Heart left ventricle (tissue), 16 donors: ENCODE measurements at regions not wholly inside any gene's neighbourhood (a gene's known extent, or its start where the extent isn't known, plus 50 kb on each side); places are given as distances from the start of the nearest gene placed in this dataset.
A peak's percentile ranks its signal among the peaks of the same experiment; 100 is the strongest.

Source experiments
- ATAC-seq, 4 donors: fragments of 200-7000 bp; cut with Tn5 transposase; one replicate each; pipeline ENCODE4 v1.9.1; 2020 to 2022; ENCODE audit warnings: moderate library complexity in 4 of 4, mild to moderate bottlenecking in 3 of 4, moderate number of reproducible peaks in 1 of 4
- DNase-seq, 5 donors: peaks; one replicate each; pipeline ENCODE4 v3.0.0-alpha.2; 2020
- H3K27ac ChIP-seq, 12 donors: fragments of 200-600 bp; sonication (generic) in 4 of 12; one replicate each; pipeline versions ENCODE4 v1.5.0 to v1.8.0; 2016 to 2022; ENCODE audit warnings: mild to moderate bottlenecking in 2 of 12
- H3K27me3 ChIP-seq, 9 donors: fragments of 200-600 bp; sonication (generic) in 2 of 9; one replicate each; pipeline versions ENCODE4 v1.5.1 to v1.8.0; 2016 to 2022; ENCODE audit warnings: mild to moderate bottlenecking in 3 of 9
- H3K36me3 ChIP-seq, 9 donors: fragments of 200-600 bp; sonication (generic) in 2 of 9; one replicate each; pipeline versions ENCODE4 v1.5.0 to v1.8.0; 2018 to 2022; ENCODE audit warnings: mild to moderate bottlenecking in 2 of 9
- H3K4me1 ChIP-seq, 12 donors: fragments of 200-600 bp; sonication (generic) in 4 of 12; one replicate each; pipeline versions ENCODE4 v1.5.0 to v1.8.0; 2016 to 2022; ENCODE audit warnings: mild to moderate bottlenecking in 3 of 12
- H3K4me3 ChIP-seq, 12 donors: fragments of 200-600 bp; sonication (generic) in 4 of 12; one replicate each; pipeline versions ENCODE4 v1.5.0 to v1.8.0; 2017 to 2022; ENCODE audit warnings: mild to moderate bottlenecking in 9 of 12, moderate library complexity in 4 of 12
- H3K9me3 ChIP-seq, 12 donors: fragments of 200-600 bp; sonication (generic) in 4 of 12; one replicate each; pipeline versions ENCODE4 v1.5.0 to v1.8.0; 2016 to 2022; ENCODE audit warnings: mild to moderate bottlenecking in 1 of 12
- CTCF ChIP-seq, 12 donors: fragments of 200-600 bp; sonication (generic) in 4 of 12; IDR thresholded peaks; one replicate each; pipeline versions ENCODE4 v1.5.0 to v1.8.0; 2018 to 2022; ENCODE audit warnings: antibody characterized with exemption in 12 of 12, mild to moderate bottlenecking in 5 of 12
- POLR2A ChIP-seq, 2 donors: fragments of 450-650 bp; IDR thresholded peaks; one replicate each; pipeline ENCODE4 v1.6.1; 2017; ENCODE audit warnings: antibody characterized with exemption in 2 of 2, mild to moderate bottlenecking in 2 of 2, moderate library complexity in 2 of 2
- WGBS, 4 donors: extraction: QIAGEN DNeasy Blood & Tissue Kit in 2 of 4; methylation state at CpG; one replicate each; pipeline versions ENCODE4 v1.1.5 to v1.1.7; 2013 to 2018; 5-methylcytosine and 5-hydroxymethylcytosine counted together
- intact Hi-C, 10 donors: fragments of 100-400 bp; cut with DNase I; formaldehyde crosslinking; loops; one replicate each; pipeline versions ENCODE4 v1.11.1 to v1.14.2; 2022
- donor health status: ischemic (EF 13 %, LVEDD 7.1; RV severe dilation, severe dysfunction).
- donor health status: healthy with polysubstance abuse.
- donor health status: DM: no; HTN: yes; CAD: no.
- donor health status: DM: no; HTN: no; CAD: no.
- donor health status: ischemic (EF 25% LVEDD 6.9; RV normal size, moderate dysfunction).
- donor health status: ischemic (EF 25% LVEDD 5.7; RV mildly dilated, moderate dysfunction).
- donor health status: healthy.
- donor health status: DM: yes; HTN: yes; CAD: no.
- donor health status: ischemic (EF 35%, LVEDD 5.7; RV mildly dilated, moderate dysfunction).
- donor health status: nonischemic (EF 11% LVEDD 7.7; RV severe dilation, severe dysfunction).
- donor health status: DM: yes; HTN: yes; CAD: no.
- donor health status: PGD.
- donor health status: ischemic (EF 29% LVEDD 5.4; RV normal size, mild dysfunction).
- donor health status: nonischemic (EF 23%, LVEDD 6.1; RV moderate dilation, normal function).

- Histone ChIP-seq H3K27ac (peak overlapping the region in 3 of 12 donors; percentile 17 to 44 (median 39)), H3K9me3 (no peaks in the 10 kb centered on the region), H3K27me3 (no peaks in the 10 kb centered on the region), H3K4me1 (peaks cover 0 to 6% (median 0%) of the 10 kb centered on the region in 12 donors), H3K36me3 (no peaks in the 10 kb centered on the region), H3K4me3 (no peak overlapping the region)
- no peak for ATAC-seq
- 6 to 45% (median 12%) methylated on average over 1 of the region's 1 CpG for WGBS, 4 donors
- TF ChIP-seq POLR2A (IDR thresholded peaks at IDR 0.05) (no peak), CTCF (IDR thresholded peaks at IDR 0.05) (no peak)
- no peak for DNase-seq
- intact Hi-C loops, result no loop called here
Observed at GRCh38 chr11:26062660-26063059, 269.3 kb upstream of the ANO3 start.

GRCh38 chr11:26063915-26064314 lies 268.0 kb upstream of the ANO3 start:
- DNase-seq (no peak), ATAC-seq (no peak)
- intact Hi-C loops, result no loop called here
- Histone ChIP-seq H3K36me3 (no peaks in the 10 kb centered on the region), H3K4me1 (peaks cover 0 to 6% (median 0%) of the 10 kb centered on the region in 12 donors), H3K27me3 (no peaks in the 10 kb centered on the region), H3K4me3 (no peak overlapping the region), H3K27ac (peak overlapping the region in 2 of 12 donors; percentile 17 to 39), H3K9me3 (no peaks in the 10 kb centered on the region)
- TF ChIP-seq CTCF (IDR thresholded peaks at IDR 0.05) (no peak), POLR2A (IDR thresholded peaks at IDR 0.05) (no peak)

GRCh38 chr11:26065944-26066343 lies 266.0 kb upstream of the ANO3 start:
- Histone ChIP-seq H3K9me3 (no peaks in the 10 kb centered on the region), H3K4me1 (peaks cover 0 to 6% (median 0%) of the 10 kb centered on the region in 12 donors), H3K4me3 (no peak overlapping the region), H3K27ac (no peak overlapping the region), H3K27me3 (no peaks in the 10 kb centered on the region), H3K36me3 (no peaks in the 10 kb centered on the region)
- WGBS, 4 donors, result 53 to 69% (median 62%) methylated on average over 1 of the region's 1 CpG
- DNase-seq, result no peak
- intact Hi-C loops, result no loop called here
- ATAC-seq, result no peak
- TF ChIP-seq POLR2A (IDR thresholded peaks at IDR 0.05), result no peak
- TF ChIP-seq CTCF (IDR thresholded peaks at IDR 0.05), result no peak

- 72 to 78% (median 77%) methylated on average over 8 of the region's 8 CpGs for WGBS, 4 donors
Observed at GRCh38 chr11:26070714-26071380, 261.1 kb upstream of the ANO3 start.

More at GRCh38 chr11:26070714-26071380, 261.1 kb upstream of the ANO3 start:
- Histone ChIP-seq H3K27me3 (no peaks in the 10 kb centered on the region), H3K36me3 (no peaks in the 10 kb centered on the region), H3K4me1 (no peaks in the 10 kb centered on the region), H3K27ac (no peak overlapping the region), H3K9me3 (no peaks in the 10 kb centered on the region), H3K4me3 (no peak overlapping the region)
- TF ChIP-seq CTCF (IDR thresholded peaks at IDR 0.05), result no peak
- no peak for TF ChIP-seq POLR2A (IDR thresholded peaks at IDR 0.05)
- ATAC-seq, result no peak
- no peak for DNase-seq
- intact Hi-C loops, result no loop called here
